ENCODE measurements at regions not wholly inside any gene's neighbourhood (a gene's known extent, or its start where the extent isn't known, plus 50 kb on each side); places are given as distances from the start of the nearest gene placed in this dataset.

DNA sequence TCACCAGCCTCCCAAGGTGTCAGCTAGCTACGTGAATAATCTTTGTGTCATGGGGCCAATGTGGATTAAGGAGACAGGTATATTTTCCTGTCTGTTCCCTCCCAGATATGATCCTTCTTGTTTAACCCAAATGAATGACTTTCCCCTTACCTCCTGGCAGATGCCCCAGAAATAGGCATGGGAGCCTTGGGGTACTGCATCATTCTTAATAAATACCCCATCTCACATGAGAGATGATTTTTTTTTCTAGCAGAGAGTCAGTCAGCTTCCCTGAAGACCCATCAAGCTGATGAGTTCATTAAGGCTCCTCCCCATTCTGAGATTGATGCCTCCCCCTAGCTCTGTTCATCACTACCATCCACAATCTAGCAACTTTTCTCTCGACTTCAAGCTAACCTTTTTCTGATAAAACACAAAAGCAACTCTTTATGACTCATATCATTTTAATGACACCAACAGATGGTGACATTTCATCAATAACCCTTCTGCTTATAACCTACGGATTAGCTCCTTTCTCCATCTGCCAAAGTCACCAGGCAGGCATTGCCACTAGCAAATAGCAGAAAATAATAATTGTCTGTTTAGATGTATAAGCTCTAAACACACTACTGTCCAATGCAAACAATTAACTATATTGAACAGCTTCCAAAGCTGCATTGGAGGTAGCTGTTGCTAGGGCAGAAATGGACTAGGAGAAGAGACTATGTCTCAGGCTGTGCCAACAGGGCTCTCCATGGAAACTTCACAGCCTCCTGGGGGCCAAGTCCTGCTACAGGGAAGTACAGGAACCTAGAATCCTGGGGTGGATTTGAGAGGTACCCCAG, 143.7 kb downstream of the ACER2 start:
- Histone ChIP-seq H3K9ac (ENCODE audit: control insufficient read depth, insufficient read depth, low read length) (no peak overlapping the region), H3K4me2 (ENCODE audit: control insufficient read depth, insufficient read depth) (no peak overlapping the region), H3K4me1 (ENCODE audit: control insufficient read depth, insufficient read depth, low read length) (0 out of 2 replicates have a peak, but pooled peaks cover 9% of the 10 kb centered on the region), H3K79me2 (ENCODE audit: control insufficient read depth, insufficient read depth, low read length) (no peaks in the 10 kb centered on the region), H3K4me3 (no peak overlapping the region), H3K36me3 (ENCODE audit: control insufficient read depth in 2 of 2, insufficient read depth in 2 of 2, low read length in 1 of 2) (no peaks in the 10 kb centered on the region), H3K27me3 (replicated peaks in 1 of 2; ENCODE audit: control insufficient read depth in 2 of 2, insufficient read depth in 2 of 2, low read length in 1 of 2) (no peaks in the 10 kb centered on the region), H2AFZ (ENCODE audit: control insufficient read depth, low read depth, low read length) (no peak overlapping the region), H4K20me1 (ENCODE audit: control insufficient read depth, insufficient read depth) (no peaks in the 10 kb centered on the region), H3K27ac (ENCODE audit: control insufficient read depth, insufficient read depth) (no peak overlapping the region), H3K9me3 (replicated peaks; ENCODE audit: control insufficient read depth, insufficient read depth, low read length) (no peaks in the 10 kb centered on the region)
- ATAC-seq (no peak), FAIRE-seq (no peak), DNase-seq (ENCODE audit: low read depth, low spot score) (no peak)
- in situ Hi-C loops (cut with MboI) (no loop called here), intact Hi-C loops (cut with micrococcal nuclease; ENCODE audit: unreplicated experiment) (no loop called here)
- POLR2A ChIA-PET, result no interaction called here
- RAD21 ChIA-PET (ENCODE audit: unreplicated experiment), result no interaction called here
- 24% methylated on average over 3 of the region's 3 CpGs for WGBS (ENCODE audit: insufficient coverage, insufficient replicate concordance, low lambda C conversion rate, missing lambda C conversion rate)
- CTCF ChIA-PET, result interaction anchor here (0.6 to 1.3 kb wide), 2 partner anchors 11 to 1751 kb away, joined by 3 read pairs; no protein-coding TSS in a partner anchor
- no TSS peak for BruUV-seq (replicated peaks)
- SMC1A ChIA-PET (ENCODE audit: uncharacterized antibody, unreplicated experiment), result interaction anchor here (0.6 kb wide), 1 partner anchor 31 kb away, joined by 3 read pairs; no protein-coding TSS in a partner anchor
- TF ChIP-seq, protein P1, sequence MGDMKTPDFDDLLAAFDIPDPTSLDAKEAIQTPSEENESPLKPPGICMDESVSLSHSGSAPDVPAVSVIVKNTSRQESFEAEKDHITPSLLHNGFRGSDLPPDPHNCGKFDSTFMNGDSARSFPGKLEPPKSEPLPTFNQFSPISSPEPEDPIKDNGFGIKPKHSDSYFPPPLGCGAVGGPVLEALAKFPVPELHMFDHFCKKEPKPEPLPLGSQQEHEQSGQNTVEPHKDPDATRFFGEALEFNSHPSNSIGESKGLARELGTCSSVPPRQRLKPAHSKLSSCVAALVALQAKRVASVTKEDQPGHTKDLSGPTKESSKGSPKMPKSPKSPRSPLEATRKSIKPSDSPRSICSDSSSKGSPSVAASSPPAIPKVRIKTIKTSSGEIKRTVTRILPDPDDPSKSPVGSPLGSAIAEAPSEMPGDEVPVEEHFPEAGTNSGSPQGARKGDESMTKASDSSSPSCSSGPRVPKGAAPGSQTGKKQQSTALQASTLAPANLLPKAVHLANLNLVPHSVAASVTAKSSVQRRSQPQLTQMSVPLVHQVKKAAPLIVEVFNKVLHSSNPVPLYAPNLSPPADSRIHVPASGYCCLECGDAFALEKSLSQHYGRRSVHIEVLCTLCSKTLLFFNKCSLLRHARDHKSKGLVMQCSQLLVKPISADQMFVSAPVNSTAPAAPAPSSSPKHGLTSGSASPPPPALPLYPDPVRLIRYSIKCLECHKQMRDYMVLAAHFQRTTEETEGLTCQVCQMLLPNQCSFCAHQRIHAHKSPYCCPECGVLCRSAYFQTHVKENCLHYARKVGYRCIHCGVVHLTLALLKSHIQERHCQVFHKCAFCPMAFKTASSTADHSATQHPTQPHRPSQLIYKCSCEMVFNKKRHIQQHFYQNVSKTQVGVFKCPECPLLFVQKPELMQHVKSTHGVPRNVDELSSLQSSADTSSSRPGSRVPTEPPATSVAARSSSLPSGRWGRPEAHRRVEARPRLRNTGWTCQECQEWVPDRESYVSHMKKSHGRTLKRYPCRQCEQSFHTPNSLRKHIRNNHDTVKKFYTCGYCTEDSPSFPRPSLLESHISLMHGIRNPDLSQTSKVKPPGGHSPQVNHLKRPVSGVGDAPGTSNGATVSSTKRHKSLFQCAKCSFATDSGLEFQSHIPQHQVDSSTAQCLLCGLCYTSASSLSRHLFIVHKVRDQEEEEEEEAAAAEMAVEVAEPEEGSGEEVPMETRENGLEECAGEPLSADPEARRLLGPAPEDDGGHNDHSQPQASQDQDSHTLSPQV (IDR thresholded peaks at IDR 0.05), result no peak
- TF ChIP-seq, protein P2, sequence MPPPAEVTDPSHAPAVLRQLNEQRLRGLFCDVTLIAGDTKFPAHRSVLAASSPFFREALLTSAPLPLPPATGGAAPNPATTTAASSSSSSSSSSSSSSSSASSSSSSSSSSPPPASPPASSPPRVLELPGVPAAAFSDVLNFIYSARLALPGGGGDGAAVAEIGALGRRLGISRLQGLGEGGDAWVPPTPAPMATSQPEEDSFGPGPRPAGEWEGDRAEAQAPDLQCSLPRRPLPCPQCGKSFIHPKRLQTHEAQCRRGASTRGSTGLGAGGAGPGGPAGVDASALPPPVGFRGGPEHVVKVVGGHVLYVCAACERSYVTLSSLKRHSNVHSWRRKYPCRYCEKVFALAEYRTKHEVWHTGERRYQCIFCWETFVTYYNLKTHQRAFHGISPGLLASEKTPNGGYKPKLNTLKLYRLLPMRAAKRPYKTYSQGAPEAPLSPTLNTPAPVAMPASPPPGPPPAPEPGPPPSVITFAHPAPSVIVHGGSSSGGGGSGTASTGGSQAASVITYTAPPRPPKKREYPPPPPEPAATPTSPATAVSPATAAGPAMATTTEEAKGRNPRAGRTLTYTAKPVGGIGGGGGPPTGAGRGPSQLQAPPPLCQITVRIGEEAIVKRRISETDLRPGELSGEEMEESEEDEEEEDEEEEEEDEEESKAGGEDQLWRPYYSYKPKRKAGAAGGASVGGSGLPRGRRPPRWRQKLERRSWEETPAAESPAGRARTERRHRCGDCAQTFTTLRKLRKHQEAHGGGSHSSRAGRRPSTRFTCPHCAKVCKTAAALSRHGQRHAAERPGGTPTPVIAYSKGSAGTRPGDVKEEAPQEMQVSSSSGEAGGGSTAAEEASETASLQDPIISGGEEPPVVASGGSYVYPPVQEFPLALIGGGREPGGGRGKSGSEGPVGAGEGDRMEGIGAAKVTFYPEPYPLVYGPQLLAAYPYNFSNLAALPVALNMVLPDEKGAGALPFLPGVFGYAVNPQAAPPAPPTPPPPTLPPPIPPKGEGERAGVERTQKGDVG (CRISPR knock-in tag; IDR thresholded peaks at IDR 0.05), result no peak
- TF ChIP-seq, protein P3, sequence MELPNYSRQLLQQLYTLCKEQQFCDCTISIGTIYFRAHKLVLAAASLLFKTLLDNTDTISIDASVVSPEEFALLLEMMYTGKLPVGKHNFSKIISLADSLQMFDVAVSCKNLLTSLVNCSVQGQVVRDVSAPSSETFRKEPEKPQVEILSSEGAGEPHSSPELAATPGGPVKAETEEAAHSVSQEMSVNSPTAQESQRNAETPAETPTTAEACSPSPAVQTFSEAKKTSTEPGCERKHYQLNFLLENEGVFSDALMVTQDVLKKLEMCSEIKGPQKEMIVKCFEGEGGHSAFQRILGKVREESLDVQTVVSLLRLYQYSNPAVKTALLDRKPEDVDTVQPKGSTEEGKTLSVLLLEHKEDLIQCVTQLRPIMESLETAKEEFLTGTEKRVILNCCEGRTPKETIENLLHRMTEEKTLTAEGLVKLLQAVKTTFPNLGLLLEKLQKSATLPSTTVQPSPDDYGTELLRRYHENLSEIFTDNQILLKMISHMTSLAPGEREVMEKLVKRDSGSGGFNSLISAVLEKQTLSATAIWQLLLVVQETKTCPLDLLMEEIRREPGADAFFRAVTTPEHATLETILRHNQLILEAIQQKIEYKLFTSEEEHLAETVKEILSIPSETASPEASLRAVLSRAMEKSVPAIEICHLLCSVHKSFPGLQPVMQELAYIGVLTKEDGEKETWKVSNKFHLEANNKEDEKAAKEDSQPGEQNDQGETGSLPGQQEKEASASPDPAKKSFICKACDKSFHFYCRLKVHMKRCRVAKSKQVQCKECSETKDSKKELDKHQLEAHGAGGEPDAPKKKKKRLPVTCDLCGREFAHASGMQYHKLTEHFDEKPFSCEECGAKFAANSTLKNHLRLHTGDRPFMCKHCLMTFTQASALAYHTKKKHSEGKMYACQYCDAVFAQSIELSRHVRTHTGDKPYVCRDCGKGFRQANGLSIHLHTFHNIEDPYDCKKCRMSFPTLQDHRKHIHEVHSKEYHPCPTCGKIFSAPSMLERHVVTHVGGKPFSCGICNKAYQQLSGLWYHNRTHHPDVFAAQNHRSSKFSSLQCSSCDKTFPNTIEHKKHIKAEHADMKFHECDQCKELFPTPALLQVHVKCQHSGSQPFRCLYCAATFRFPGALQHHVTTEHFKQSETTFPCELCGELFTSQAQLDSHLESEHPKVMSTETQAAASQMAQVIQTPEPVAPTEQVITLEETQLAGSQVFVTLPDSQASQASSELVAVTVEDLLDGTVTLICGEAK (IDR thresholded peaks at IDR 0.05; ENCODE audit: borderline replicate concordance), result no peak
- TF ChIP-seq EZH2 (IDR thresholded peaks at IDR 0.05; ENCODE audit: borderline replicate concordance, control insufficient read depth, low read depth, low read length), result no peak
- no peak for TF ChIP-seq NFYA (IDR thresholded peaks at IDR 0.05; ENCODE audit: borderline replicate concordance, low read depth, low read length)
- TF ChIP-seq TBL1XR1 (IDR thresholded peaks at IDR 0.05; ENCODE audit: low read depth, low read length), result no peak
- no peak for TF ChIP-seq YBX1 (IDR thresholded peaks at IDR 0.05)
- TF ChIP-seq JUND (IDR thresholded peaks at IDR 0.05; ENCODE audit: low read depth, low read length), result no peak
- TF ChIP-seq ASH2L (IDR thresholded peaks at IDR 0.05; ENCODE audit: borderline replicate concordance, low read depth), result no peak
- no peak for TF ChIP-seq SIN3A (IDR thresholded peaks at IDR 0.05; ENCODE audit: low read depth, low read length)
- TF ChIP-seq LARP7 (IDR thresholded peaks at IDR 0.05), result no peak
- no peak for TF ChIP-seq MTA3 (IDR thresholded peaks at IDR 0.05; ENCODE audit: borderline replicate concordance, low read length)
